Stimulated activated naive CD8-positive, alpha-beta T cell treated with anti-CD3 and anti-CD28 coated beads, Interleukin-15, amount 100 ng/mL, for 72 hours (primary cell): ENCODE measurements at regions not wholly inside any gene's neighbourhood (a gene's known extent, or its start where the extent isn't known, plus 50 kb on each side); places are given as distances from the start of the nearest gene placed in this dataset.
"Not testable (repeated sequence)": the region's sequence is repeated elsewhere in the genome, so short reads cannot be mapped to it uniquely, and the experiment has no call there.

ENCODE experiments used
- ATAC-seq: fragments of 150-1000 bp; cut with Tn5 transposase; 2 replicates; pipeline ENCODE4 v1.10.0; 2021; ENCODE audit warnings: mild to moderate bottlenecking, moderate library complexity
- DNase-seq, 2 donors: peaks; one replicate each; pipeline ENCODE4 v3.0.0; 2021 to 2022
- H3K27ac Mint-ChIP-seq, 2 donors: one replicate each; pipeline ENCODE4 v1.8.0; 2022; ENCODE audit warnings: mild to moderate bottlenecking in 2 of 2, mixed read lengths in 2 of 2, moderate library complexity in 2 of 2
- H3K27me3 Mint-ChIP-seq: one replicate; pipeline ENCODE4 v1.8.0; 2022; ENCODE audit warnings: mixed read lengths
- H3K4me1 Mint-ChIP-seq: one replicate; pipeline ENCODE4 v1.8.0; 2022; ENCODE audit warnings: mild to moderate bottlenecking, mixed read lengths
- H3K4me3 Mint-ChIP-seq, 2 donors: one replicate each; pipeline ENCODE4 v1.8.0; 2022; ENCODE audit warnings: mild to moderate bottlenecking in 2 of 2, mixed read lengths in 2 of 2, moderate library complexity in 1 of 2
- H3K9me3 Mint-ChIP-seq, 2 donors: one replicate each; pipeline ENCODE4 v1.8.0; 2022; ENCODE audit warnings: mixed read lengths in 2 of 2

DNA sequence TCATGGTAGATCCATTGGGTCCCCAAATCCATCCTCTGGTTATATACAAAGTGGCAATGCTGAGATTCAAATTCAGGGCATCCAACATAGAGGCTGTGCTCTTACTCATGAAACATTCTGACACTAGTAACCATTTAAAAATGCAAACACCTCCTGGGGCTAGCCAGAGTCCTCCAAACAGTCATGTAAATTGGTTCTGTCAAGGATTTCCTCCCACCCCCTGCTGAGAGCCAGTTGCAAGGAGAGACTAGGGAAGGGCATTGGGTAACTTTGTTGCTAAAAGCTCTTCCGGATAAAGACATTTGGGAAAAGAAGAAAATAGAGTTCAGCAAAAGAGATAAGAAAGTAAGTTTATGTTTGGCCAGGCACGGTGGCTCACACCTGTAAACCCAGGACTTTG lies 58.3 kb downstream of the ART5 start:
- not testable (repeated sequence) for ATAC-seq, DNase-seq, H3K27ac Mint-ChIP-seq, H3K4me3 Mint-ChIP-seq, H3K9me3 Mint-ChIP-seq
- Mint-ChIP-seq H3K27me3 (peaks cover 72% of the 10 kb centered on the region), H3K4me1 (peaks cover 23% of the 10 kb centered on the region)

DNA sequence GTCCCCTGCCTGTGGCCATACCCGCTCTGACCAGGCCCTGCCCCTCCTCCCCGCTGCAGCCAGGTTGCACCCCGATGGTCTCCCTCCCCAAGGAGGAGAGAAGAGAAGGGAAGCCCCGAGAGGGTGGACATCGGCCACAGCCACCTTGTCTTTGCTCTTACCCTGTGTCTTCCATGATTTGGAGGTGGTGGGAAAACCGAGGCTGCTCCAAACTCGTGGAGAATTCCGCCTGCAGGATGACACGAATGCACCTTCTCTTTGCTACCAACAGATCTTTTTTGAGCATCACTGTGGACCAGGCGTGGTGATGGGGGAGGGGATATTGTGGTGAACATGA lies 60.4 kb downstream of the ART5 start:
- peak overlapping the region; percentile 56 to 77 for H3K4me3 Mint-ChIP-seq
- not testable (repeated sequence) for DNase-seq, H3K9me3 Mint-ChIP-seq, ATAC-seq, H3K27ac Mint-ChIP-seq
- peaks cover 74% of the 10 kb centered on the region for H3K27me3 Mint-ChIP-seq
- H3K4me1 Mint-ChIP-seq: peaks cover 23% of the 10 kb centered on the region

DNA sequence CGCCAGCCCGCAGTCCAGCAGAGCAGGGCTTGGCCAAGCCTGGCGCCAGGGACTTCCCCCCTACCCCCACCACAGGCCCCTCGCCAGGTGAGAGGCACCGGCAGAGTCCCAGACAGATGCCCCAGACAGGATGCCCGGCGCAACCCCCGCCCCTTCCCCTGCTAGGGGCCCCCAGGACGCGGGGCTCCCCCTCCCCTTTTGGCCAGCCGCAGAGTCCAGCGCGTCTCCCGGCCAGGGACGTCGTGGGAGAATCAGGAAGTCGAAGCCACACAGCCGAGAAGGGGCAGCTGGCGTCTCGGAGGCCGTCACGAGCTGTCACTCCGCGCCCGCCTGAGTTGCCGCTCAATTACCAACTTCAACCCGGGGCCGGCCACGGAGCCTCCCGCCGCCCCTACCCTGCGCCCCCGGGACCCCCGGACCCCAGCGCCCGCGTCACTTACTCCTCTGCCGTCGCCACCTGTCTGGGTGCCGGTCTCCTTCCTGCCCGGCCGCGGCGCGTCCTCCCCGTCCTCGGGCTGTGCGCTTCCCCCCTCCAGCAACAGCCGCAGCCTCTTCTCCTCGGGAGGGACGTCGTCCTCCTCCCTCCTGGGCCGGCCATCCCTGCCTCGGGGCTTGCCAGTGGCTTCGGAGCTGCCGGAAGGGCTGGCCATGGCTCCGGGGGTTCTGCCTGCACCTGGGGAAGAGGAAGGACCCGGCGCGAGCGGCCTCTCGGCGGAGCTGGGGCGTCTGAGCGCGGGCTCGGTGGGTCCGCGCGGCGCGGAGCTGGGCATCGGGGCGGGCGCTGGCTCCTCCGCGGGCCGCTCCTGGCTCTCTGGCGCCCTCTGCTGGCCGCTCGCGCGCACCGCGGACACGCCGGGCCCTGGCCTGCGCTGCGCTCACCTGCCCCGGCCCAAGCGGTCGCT lies 61.1 kb downstream of the ART5 start:
- peaks cover 23% of the 10 kb centered on the region for H3K4me1 Mint-ChIP-seq
- not testable (repeated sequence) for H3K9me3 Mint-ChIP-seq, H3K27ac Mint-ChIP-seq
- peaks cover 79% of the 10 kb centered on the region for H3K27me3 Mint-ChIP-seq
- DNase-seq: peak; percentile 66 to 78
- peak; percentile 67 for ATAC-seq
- peak overlapping the region; percentile 71 to 77 for H3K4me3 Mint-ChIP-seq

DNA sequence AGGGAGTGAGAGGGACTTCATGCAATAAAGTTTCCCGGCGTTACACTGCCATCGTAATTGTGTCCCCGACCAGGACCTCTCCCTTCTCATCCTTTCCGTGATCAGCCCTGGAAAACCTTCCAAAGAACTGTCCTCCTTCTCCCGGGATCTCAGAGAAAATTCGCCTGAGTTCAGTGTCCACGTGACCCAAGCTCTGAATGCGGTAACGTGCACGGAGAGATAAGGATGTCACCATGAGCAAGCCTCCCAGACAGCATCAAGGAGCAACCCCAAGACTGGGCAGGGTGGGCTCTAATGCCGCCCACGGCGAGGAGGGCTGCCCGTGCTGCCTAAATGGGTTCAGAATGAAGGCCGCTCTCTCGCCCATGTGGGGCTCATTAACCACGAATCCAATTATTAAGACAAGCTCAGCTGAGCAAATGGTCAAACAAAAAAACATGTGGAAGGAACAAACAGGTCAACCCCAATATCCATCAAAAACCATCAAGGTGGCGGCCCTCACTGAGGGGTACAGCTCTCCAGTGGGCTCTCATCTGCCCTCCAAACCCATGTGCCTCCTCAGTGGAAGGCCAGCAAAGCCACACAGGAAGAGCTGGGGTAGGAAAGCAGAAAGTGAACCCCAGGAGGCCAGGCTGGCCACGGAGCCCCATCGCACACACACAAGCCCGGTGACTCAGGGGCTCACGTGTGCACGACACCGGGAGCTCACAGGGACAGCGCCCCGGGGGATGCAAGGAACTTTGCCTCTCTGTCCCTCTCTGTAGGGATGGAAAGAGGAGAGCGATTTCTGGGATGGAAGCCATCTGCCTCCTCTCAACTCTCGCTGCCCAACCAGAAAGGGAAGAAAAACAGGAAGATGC lies 62.0 kb downstream of the ART5 start:
- peak in 1 of 2 donors; percentile 10 for DNase-seq
- ATAC-seq, H3K9me3 Mint-ChIP-seq, H3K27ac Mint-ChIP-seq: not testable (repeated sequence)
- Mint-ChIP-seq H3K4me1 (peaks cover 23% of the 10 kb centered on the region), H3K4me3 (peak overlapping the region; percentile 71 to 77), H3K27me3 (peaks cover 78% of the 10 kb centered on the region)

DNA sequence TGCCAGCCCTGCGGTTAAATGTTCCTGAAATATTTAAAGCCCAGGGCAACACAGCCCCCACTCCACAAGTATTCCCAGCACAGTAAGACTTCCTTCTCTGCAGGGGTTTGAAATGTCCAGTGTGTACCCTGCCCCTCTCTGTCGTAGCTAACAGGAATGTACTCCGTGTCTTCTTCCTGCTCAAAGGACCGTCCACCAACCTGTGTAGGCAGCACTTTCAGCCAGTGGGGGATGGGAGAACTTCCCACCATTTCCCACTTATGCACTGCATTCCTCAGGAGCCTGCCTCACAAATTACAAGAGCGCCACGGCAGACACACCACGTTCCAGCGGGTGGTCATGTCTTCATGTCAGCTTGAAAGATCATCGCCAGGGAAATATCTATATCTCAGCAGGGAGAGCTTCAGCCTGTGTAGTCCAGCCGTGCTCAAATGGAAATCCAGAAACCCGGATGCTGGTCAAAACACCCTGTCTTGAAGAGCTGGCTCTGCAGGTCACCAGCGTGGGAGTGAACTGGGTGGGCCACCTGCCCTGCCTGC lies 65.7 kb downstream of the ART5 start:
- H3K27ac Mint-ChIP-seq, H3K4me3 Mint-ChIP-seq, ATAC-seq, DNase-seq, H3K9me3 Mint-ChIP-seq: not testable (repeated sequence)
- H3K27me3 Mint-ChIP-seq: peaks cover 46% of the 10 kb centered on the region
- peaks cover 16% of the 10 kb centered on the region for H3K4me1 Mint-ChIP-seq

DNA sequence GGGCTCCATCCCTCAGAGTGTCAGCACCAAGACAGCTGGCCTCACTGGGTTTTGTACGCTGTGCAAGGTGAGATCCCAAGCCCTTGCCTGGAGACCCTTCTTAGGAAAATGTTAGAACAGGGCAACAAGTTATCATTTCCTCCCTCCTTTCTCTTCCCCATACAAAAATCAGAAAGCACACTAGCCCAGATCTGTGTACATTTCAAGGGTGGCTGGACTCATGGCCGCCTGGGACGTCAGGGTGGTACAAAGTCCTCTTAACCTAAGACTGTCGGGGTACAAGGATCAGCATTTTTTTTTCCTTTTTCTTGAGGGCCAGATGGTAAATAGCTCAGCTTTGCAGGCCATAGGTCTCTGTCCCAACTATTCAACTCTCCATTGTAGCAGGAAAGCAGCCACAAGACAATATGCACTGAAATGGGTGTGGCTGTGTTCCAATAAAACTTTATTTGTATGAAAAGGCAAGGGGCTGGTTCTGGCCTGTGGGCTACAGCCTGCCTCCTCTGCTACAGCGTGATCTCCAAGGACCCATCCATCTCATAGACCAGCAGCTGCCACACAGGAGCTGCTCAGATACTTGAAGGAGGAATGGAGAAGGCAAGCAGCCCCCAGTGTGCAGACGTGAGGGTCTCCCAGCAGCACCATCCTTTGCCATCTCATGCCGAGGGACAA lies 68.7 kb downstream of the ART5 start:
- H3K9me3 Mint-ChIP-seq, DNase-seq, H3K4me3 Mint-ChIP-seq, ATAC-seq, H3K4me1 Mint-ChIP-seq: not testable (repeated sequence)
- H3K27ac Mint-ChIP-seq: peak overlapping the region in 1 of 2 donors; percentile 84
- peaks cover 18% of the 10 kb centered on the region for H3K27me3 Mint-ChIP-seq

DNA sequence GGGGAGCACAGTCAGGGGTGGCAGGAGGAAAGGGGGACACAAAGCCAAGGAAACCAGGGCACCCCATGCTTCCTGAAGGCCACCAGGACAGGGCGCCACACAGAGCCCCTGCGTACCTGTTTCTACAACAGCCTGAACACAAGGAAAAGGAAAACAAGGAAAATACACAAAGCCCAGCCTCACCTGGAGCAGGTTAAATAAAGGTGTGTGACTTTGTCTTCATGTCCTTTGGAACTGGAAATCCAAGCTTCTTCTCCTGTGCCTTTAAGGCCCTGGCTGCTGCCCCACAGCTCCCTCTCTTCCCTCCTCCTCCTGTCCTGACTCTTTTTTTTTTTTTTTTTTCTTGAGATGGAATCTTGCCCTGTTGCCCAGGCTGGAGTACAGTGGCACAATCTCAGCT lies 70.0 kb downstream of the ART5 start:
- H3K27me3 Mint-ChIP-seq: peaks cover 16% of the 10 kb centered on the region
- ATAC-seq, H3K27ac Mint-ChIP-seq, H3K9me3 Mint-ChIP-seq, H3K4me3 Mint-ChIP-seq, H3K4me1 Mint-ChIP-seq, DNase-seq: not testable (repeated sequence)

DNA sequence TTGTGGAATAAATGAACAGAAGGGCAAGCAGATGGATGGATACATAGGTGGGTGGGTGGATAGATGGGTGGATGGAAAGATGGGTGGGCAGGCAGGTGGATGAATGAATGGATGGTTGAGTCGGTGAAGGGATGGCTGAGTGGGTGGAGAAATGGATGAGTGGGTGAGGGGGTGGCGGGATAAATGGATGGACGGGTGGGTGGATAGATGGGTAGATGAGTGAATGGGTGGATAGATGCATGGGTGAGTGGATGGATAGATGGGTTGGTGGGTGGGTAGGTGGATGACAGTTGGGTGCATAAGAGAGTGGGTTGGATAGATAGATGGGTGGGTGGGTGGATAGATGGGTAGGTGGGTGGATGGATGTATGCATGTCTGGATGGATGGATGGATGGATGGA lies 76.0 kb downstream of the ART5 start:
- not testable (repeated sequence) for H3K9me3 Mint-ChIP-seq, ATAC-seq, DNase-seq, H3K4me3 Mint-ChIP-seq, H3K4me1 Mint-ChIP-seq
- H3K27me3 Mint-ChIP-seq: peaks cover 25% of the 10 kb centered on the region
- H3K27ac Mint-ChIP-seq: peak overlapping the region in 1 of 2 donors; percentile 27

DNA sequence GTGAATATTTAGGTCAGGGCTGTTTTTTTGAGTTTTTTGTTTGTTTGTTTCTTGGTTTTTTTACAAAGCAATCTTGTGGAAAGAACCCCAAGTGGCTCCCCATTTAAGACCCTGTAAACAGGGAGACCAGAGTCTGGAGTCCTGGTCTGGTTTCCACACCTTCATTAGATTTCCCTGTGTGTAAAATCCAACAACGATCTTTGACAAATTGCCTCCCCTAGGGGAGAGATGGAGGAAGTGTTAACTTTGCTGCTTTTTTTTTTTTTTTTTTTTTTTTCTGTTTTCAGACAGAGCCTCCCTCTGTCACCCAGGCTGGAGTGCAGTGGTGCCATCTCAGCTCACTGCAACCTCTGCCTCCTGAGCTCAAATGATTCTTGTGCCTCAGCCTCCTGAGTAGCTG lies 77.4 kb downstream of the ART5 start:
- not testable (repeated sequence) for H3K4me1 Mint-ChIP-seq, H3K9me3 Mint-ChIP-seq, ATAC-seq, H3K4me3 Mint-ChIP-seq, DNase-seq
- peaks cover 25% of the 10 kb centered on the region for H3K27me3 Mint-ChIP-seq
- H3K27ac Mint-ChIP-seq: peak overlapping the region in 1 of 2 donors; percentile 12

DNA sequence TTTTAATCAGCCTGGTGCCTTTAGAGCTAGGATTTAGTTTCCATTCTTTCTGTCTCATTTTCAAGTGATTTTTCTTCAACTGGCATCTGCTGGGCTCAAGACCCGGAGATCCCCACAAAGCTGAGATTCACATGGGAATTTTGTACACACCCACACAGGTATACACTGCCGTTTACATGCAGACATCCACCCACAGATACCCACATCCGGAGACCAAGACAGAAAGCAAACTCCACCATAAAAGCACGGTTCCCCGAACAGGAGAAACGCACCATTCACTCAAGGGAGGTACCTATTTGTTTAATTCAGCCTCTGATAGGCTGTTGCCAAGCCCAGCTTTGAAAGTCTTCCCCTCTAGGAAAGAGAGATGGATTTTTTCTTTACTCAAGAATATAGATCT lies 87.2 kb downstream of the ART5 start:
- not testable (repeated sequence) for H3K4me1 Mint-ChIP-seq, DNase-seq, H3K27ac Mint-ChIP-seq, ATAC-seq
- Mint-ChIP-seq H3K4me3 (peak overlapping the region; percentile 11 to 45), H3K9me3 (peaks cover 0 to 10% of the 10 kb centered on the region in 2 donors), H3K27me3 (peaks cover 16% of the 10 kb centered on the region)

DNA sequence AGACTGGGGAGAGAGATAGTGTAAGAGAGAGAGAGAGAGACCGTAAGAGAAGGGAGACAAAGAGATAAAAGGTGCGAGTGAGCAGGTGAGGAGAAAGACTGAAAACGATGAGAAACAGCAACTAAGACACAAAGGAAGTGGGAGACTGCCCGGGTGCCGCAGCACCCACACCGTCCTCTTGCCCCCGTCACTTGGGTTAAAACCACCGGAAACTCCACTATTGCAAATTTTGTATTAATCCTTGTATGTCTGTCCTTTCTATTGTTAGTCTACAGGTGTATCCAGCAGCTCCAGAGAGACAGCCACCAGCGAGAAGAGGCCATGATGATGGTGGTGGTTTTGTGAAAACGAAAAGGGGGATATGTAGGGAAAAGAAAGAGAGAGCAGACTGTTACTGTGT lies 96.8 kb downstream of the ART5 start:
- H3K27me3 Mint-ChIP-seq, ATAC-seq, H3K9me3 Mint-ChIP-seq, H3K4me1 Mint-ChIP-seq: not testable (repeated sequence)
- peak overlapping the region; percentile 2 to 21 for H3K27ac Mint-ChIP-seq
- DNase-seq: peak in 1 of 2 donors; percentile 23
- H3K4me3 Mint-ChIP-seq: peak overlapping the region; percentile 44 to 52

DNA sequence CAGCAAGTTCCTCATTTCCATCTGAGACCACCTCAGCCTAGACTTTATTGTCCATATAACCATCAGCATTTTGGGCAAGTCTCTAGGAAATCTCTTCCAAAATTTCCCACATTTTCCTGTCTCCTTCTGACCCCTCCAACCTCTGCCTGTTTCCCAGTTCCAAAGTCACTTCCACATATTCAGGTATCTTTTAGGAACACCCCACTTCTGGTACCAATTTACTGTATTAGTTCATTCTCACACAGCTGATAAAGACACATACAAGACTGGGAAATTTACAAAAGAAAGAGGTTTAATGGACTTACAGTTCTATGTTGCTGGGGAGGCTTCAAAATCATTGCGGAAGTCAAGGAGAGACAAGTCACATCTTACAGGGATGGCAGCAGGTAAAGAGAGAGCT lies 103.6 kb downstream of the ART5 start:
- peaks cover 32% of the 10 kb centered on the region for H3K27me3 Mint-ChIP-seq
- peaks cover 23 to 39% of the 10 kb centered on the region in 2 donors for H3K9me3 Mint-ChIP-seq
- not testable (repeated sequence) for H3K4me3 Mint-ChIP-seq, DNase-seq, H3K4me1 Mint-ChIP-seq, H3K27ac Mint-ChIP-seq, ATAC-seq

DNA sequence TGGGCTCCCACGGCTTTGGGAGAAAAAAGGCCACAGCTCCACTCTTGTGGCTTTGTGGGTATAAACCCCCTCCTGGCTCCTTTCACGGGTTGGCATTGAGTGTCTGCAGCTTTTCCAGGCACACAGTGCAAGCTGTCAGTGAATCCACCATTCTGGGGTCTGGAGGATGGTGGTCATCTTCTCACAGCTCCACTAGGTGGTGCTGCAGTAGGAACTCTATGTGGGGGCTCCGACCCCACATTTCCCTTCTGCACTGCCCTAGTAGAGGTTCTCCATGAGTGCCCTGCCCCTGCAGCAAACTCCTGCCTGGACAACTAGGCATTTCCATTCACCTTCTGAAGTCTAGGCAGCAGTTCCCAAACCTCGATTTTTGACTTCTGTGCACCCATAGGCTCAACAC lies 104.5 kb downstream of the ART5 start:
- not testable (repeated sequence) for H3K4me1 Mint-ChIP-seq, DNase-seq, H3K27ac Mint-ChIP-seq, ATAC-seq, H3K4me3 Mint-ChIP-seq
- Mint-ChIP-seq H3K9me3 (peaks cover 23 to 39% of the 10 kb centered on the region in 2 donors), H3K27me3 (peaks cover 32% of the 10 kb centered on the region)

DNA sequence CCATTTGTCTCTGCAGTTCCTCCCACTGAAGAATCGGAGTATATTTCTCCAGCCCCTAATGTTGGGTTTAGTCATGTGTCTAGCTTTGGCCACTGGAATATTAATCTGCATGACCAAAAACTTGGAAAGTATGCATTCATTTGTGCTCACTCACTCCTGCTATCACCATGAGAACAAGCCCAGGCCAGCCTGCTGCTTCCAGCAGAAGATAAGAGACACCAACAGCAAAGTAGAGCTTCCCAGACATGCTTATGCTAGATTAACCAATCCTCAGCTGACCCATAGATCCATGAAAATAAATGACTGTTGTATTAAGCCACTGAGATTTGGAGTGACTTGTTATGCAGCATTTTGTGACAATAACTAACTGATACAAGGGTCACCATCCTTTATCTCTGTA lies 108.8 kb downstream of the ART5 start:
- not testable (repeated sequence) for H3K4me1 Mint-ChIP-seq, ATAC-seq, DNase-seq, H3K27ac Mint-ChIP-seq, H3K4me3 Mint-ChIP-seq
- Mint-ChIP-seq H3K9me3 (peaks cover 14 to 27% of the 10 kb centered on the region in 2 donors), H3K27me3 (peaks cover 17% of the 10 kb centered on the region)

DNA sequence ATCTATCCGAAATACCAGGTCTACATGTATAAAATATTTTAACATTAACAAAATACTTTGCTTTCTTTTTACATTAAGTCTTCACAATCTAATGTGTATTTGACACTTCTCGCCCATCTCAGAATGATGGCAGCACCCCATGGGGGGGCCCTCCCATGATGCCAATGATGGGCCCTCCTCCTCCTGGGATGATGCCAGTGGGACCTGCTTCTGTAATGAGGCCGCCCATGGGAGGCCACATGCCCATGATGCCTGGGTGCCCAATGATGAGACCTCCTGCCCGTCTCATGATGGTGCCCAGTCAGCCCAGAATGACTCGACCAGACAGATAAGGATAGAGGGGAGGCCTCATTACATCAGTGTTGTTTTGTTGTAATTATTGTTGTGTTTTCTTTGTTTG lies 110.5 kb downstream of the ART5 start:
- Mint-ChIP-seq H3K27me3 (peaks cover 21% of the 10 kb centered on the region), H3K9me3 (peaks cover 2 to 13% of the 10 kb centered on the region in 2 donors)
- not testable (repeated sequence) for H3K27ac Mint-ChIP-seq, H3K4me3 Mint-ChIP-seq, H3K4me1 Mint-ChIP-seq, ATAC-seq, DNase-seq
